HEK293 (cell line): ENCODE measurements at regions not wholly inside any gene's neighbourhood (a gene's known extent, or its start where the extent isn't known, plus 50 kb on each side); places are given as distances from the start of the nearest gene placed in this dataset.

Source experiments
- CTCF ChIA-PET: fragments of 350-600 bp; formaldehyde crosslinking; extraction: SDS; loops from one replicate; lab custom pipeline; 2021; ENCODE audit warnings: antibody characterized with exemption; lab: Yijun Ruan, JAX
- POLR2A ChIA-PET: fragments of 300-600 bp; formaldehyde crosslinking; extraction: SDS; loops from one replicate; lab custom pipeline; 2020; ENCODE audit warnings: antibody characterized with exemption, inconsistent platforms; lab: Yijun Ruan, JAX
- H3K27ac ChIP-seq: fragments of 200-500 bp; sonication (Bioruptor generic); 2 replicates; pipeline ENCODE4 v1.5.1; 2014; ENCODE audit warnings: low read depth, low read length, control low read depth, inconsistent platforms; ENCODE audit errors: extremely low read depth
- H3K36me3 ChIP-seq, 2 experiments: fragments of 200-500 bp in 1 of 2; sonication (Bioruptor generic) in 1 of 2; 1 replicate in 1 of 2; 2 replicates in 1 of 2; pipeline ENCODE4 v1.5.1; 2014 to 2017; ENCODE audit warnings: inconsistent platforms in 2 of 2, low read length in 2 of 2; ENCODE audit not compliant: control insufficient read depth in 2 of 2, insufficient read depth in 1 of 2
- H3K4me1 ChIP-seq: fragments of 200-500 bp; sonication (Bioruptor generic); 2 replicates; pipeline ENCODE4 v1.5.1; 2014; ENCODE audit warnings: mild to moderate bottlenecking, low read length, inconsistent platforms; ENCODE audit not compliant: control insufficient read depth, insufficient read depth
- H3K4me3 ChIP-seq: 2 replicates; pipeline ENCODE4 v1.5.1; 2011; ENCODE audit warnings: low read depth, mild to moderate bottlenecking, control low read depth, low read length, moderate library complexity
- H3K9me3 ChIP-seq: fragments of 200-500 bp; sonication (Bioruptor generic); 2 replicates; pipeline ENCODE4 v1.5.1; 2014; ENCODE audit warnings: low read depth, low read length, inconsistent platforms; ENCODE audit not compliant: control insufficient read depth, insufficient read depth
- BCL11A ChIP-seq: fragments of 450-650 bp; formaldehyde crosslinking; IDR thresholded peaks from 2 replicates; pipeline ENCODE4 v1.5.1; 2016; ENCODE audit warnings: low read depth, missing biosample characterization, missing genetic modification characterization
- GLIS1 ChIP-seq: fragments of 450-650 bp; formaldehyde crosslinking; IDR thresholded peaks from 2 replicates; pipeline ENCODE4 v1.5.1; 2016; ENCODE audit warnings: missing biosample characterization, missing genetic modification characterization
- IKZF3 ChIP-seq: fragments of 450-650 bp; IDR thresholded peaks from 2 replicates; pipeline ENCODE4 v1.5.0; 2018; ENCODE audit warnings: missing biosample characterization, mild to moderate bottlenecking, missing genetic modification characterization, moderate library complexity
- KLF17 ChIP-seq: fragments of 450-650 bp; formaldehyde crosslinking; IDR thresholded peaks from 2 replicates; pipeline ENCODE4 v1.5.1; 2016; ENCODE audit warnings: missing biosample characterization, missing genetic modification characterization
- KLF9 ChIP-seq: fragments of 450-650 bp; formaldehyde crosslinking; IDR thresholded peaks from 2 replicates; pipeline ENCODE4 v1.5.1; 2016; ENCODE audit warnings: missing biosample characterization, missing genetic modification characterization, low read depth
- SCRT2 ChIP-seq: fragments of 450-650 bp; formaldehyde crosslinking; IDR thresholded peaks from 2 replicates; pipeline ENCODE4 v1.5.1; 2016; ENCODE audit warnings: missing biosample characterization, missing genetic modification characterization
- ZNF132 ChIP-seq: fragments of 450-650 bp; formaldehyde crosslinking; IDR thresholded peaks from 2 replicates; pipeline ENCODE4 v1.5.1; 2017; ENCODE audit warnings: missing biosample characterization, missing genetic modification characterization, borderline replicate concordance
- ZNF148 ChIP-seq: fragments of 450-650 bp; formaldehyde crosslinking; IDR thresholded peaks from 2 replicates; pipeline ENCODE4 v1.5.0; 2017; ENCODE audit warnings: missing biosample characterization, missing genetic modification characterization, borderline replicate concordance
- ZNF174 ChIP-seq: fragments of 450-650 bp; formaldehyde crosslinking; IDR thresholded peaks from 2 replicates; pipeline ENCODE4 v1.5.0; 2017; ENCODE audit warnings: missing biosample characterization, mild to moderate bottlenecking, missing genetic modification characterization
- ZNF221 ChIP-seq: fragments of 450-650 bp; formaldehyde crosslinking; IDR thresholded peaks from 2 replicates; pipeline ENCODE4 v1.5.1; 2017; ENCODE audit warnings: missing biosample characterization, missing genetic modification characterization, borderline replicate concordance
- ZNF26 ChIP-seq: fragments of 450-650 bp; formaldehyde crosslinking; IDR thresholded peaks from 2 replicates; pipeline ENCODE4 v1.5.1; 2016; ENCODE audit warnings: missing biosample characterization, missing genetic modification characterization
- ZNF274 ChIP-seq, 2 experiments: fragments of 200-500 bp in 1 of 2; fragments of 450-650 bp in 1 of 2; sonication (Bioruptor generic) in 1 of 2; formaldehyde crosslinking in 1 of 2; IDR thresholded peaks; 2 replicates each; pipeline versions ENCODE4 v1.5.1 to v1.6.1; 2014 to 2016; ENCODE audit warnings: borderline replicate concordance in 1 of 2, inconsistent platforms in 1 of 2, low read length in 1 of 2, missing biosample characterization in 1 of 2, missing genetic modification characterization in 1 of 2
- ZNF449 ChIP-seq: fragments of 450-650 bp; formaldehyde crosslinking; IDR thresholded peaks from 2 replicates; pipeline ENCODE4 v1.5.1; 2017; ENCODE audit warnings: missing biosample characterization, mild to moderate bottlenecking, missing genetic modification characterization, moderate library complexity
- ZNF510 ChIP-seq: fragments of 450-650 bp; formaldehyde crosslinking; IDR thresholded peaks from 2 replicates; pipeline ENCODE4 v1.5.1; 2018; ENCODE audit warnings: mild to moderate bottlenecking, missing genetic modification characterization, missing biosample characterization; ENCODE audit not compliant: insufficient replicate concordance
- ZNF548 ChIP-seq: fragments of 450-650 bp; formaldehyde crosslinking; IDR thresholded peaks from 2 replicates; pipeline ENCODE4 v1.5.1; 2016; ENCODE audit warnings: missing biosample characterization, missing genetic modification characterization
- ZNF596 ChIP-seq: fragments of 450-650 bp; IDR thresholded peaks from 2 replicates; pipeline ENCODE4 v1.5.0; 2018; ENCODE audit warnings: missing biosample characterization, mild to moderate bottlenecking, missing genetic modification characterization, moderate library complexity
- ZNF654 ChIP-seq: fragments of 450-650 bp; formaldehyde crosslinking; IDR thresholded peaks from 2 replicates; pipeline ENCODE4 v1.5.1; 2016; ENCODE audit warnings: low read depth, missing biosample characterization, missing genetic modification characterization
- ZNF660 ChIP-seq: fragments of 450-650 bp; IDR thresholded peaks from 2 replicates; pipeline ENCODE4 v1.5.1; 2018; ENCODE audit warnings: missing biosample characterization, mild to moderate bottlenecking, missing genetic modification characterization
- ZNF768 ChIP-seq: fragments of 450-650 bp; formaldehyde crosslinking; IDR thresholded peaks from 2 replicates; pipeline ENCODE4 v1.5.1; 2018; ENCODE audit warnings: missing biosample characterization, mild to moderate bottlenecking, missing genetic modification characterization
- ZSCAN23 ChIP-seq: fragments of 450-650 bp; formaldehyde crosslinking; IDR thresholded peaks from 2 replicates; pipeline ENCODE4 v1.5.1; 2016; ENCODE audit warnings: missing biosample characterization, missing genetic modification characterization

GRCh38 chr15:94855409-94856266 is 624.3 kb downstream of the MCTP2 start:
- POLR2A ChIA-PET, result no interaction called here
- no peak overlapping the region for H3K4me3 ChIP-seq
- CTCF ChIA-PET, result no interaction called here
- no peak overlapping the region for H3K27ac ChIP-seq
- TF ChIP-seq ZNF174 (no peak), ZNF148 (tag by site-specific recombination) (no peak), BCL11A (tag by site-specific recombination) (no peak)
- TF ChIP-seq, all 188 proteins: peak for 0
- Histone ChIP-seq H3K4me1 (no peaks in the 10 kb centered on the region), H3K9me3 (no peaks in the 10 kb centered on the region), H3K36me3 (no peaks in the 10 kb centered on the region)

- Histone ChIP-seq H3K27ac (no peak overlapping the region), H3K4me1 (no peaks in the 10 kb centered on the region)
- no peak for TF ChIP-seq SCRT2 (tag by site-specific recombination)
- no peak for TF ChIP-seq ZNF132 (tag by site-specific recombination)
- TF ChIP-seq ZNF221 (tag by site-specific recombination), result no peak
- no peak for TF ChIP-seq ZNF274 (IDR thresholded peaks at IDR 0.05; ENCODE audit: low read length)
- TF ChIP-seq ZNF274 (tag by site-specific recombination; IDR thresholded peaks at IDR 0.05; ENCODE audit: borderline replicate concordance), result no peak
- TF ChIP-seq KLF17 (tag by site-specific recombination), result no peak
- TF ChIP-seq GLIS1 (tag by site-specific recombination), result no peak
- TF ChIP-seq, all 188 proteins: peak for 0
- POLR2A ChIA-PET, result no interaction called here
- CTCF ChIA-PET, result no interaction called here
- Histone ChIP-seq H3K9me3 (no peaks in the 10 kb centered on the region), H3K4me3 (no peak overlapping the region), H3K36me3 (no peaks in the 10 kb centered on the region)
Observed at GRCh38 chr15:94856267-94856854, 625.0 kb downstream of the MCTP2 start.

GRCh38 chr15:94857466-94857865 is 626.1 kb downstream of the MCTP2 start:
- H3K27ac ChIP-seq, result no peak overlapping the region
- POLR2A ChIA-PET, result no interaction called here

GRCh38 chr15:94858011-94858410 is 626.6 kb downstream of the MCTP2 start:
- Histone ChIP-seq H3K36me3 (no peaks in the 10 kb centered on the region), H3K27ac (no peak overlapping the region), H3K9me3 (no peaks in the 10 kb centered on the region), H3K4me1 (no peaks in the 10 kb centered on the region), H3K4me3 (no peak overlapping the region)
- no peak for TF ChIP-seq KLF9 (tag by site-specific recombination)
- no peak for TF ChIP-seq ZNF26 (tag by site-specific recombination)
- no peak for TF ChIP-seq ZSCAN23
- no peak for TF ChIP-seq ZNF449 (tag by site-specific recombination)
- ChIA-PET CTCF (no interaction called here), POLR2A (no interaction called here)

More at GRCh38 chr15:94857466-94857865, 626.1 kb downstream of the MCTP2 start:
- H3K9me3 ChIP-seq, result no peaks in the 10 kb centered on the region
- H3K36me3 ChIP-seq, result no peaks in the 10 kb centered on the region
- TF ChIP-seq ZNF596 (tag by site-specific recombination), result no peak
- no peak for TF ChIP-seq ZNF654 (tag by site-specific recombination)
- TF ChIP-seq ZNF221 (tag by site-specific recombination), result no peak
- no peak for TF ChIP-seq ZNF510 (tag by site-specific recombination)
- no peak for TF ChIP-seq IKZF3 (tag by site-specific recombination)
- no peak for TF ChIP-seq ZNF660 (tag by site-specific recombination)
- TF ChIP-seq ZNF768 (tag by site-specific recombination), result no peak
- TF ChIP-seq ZNF548 (tag by site-specific recombination), result no peak
- TF ChIP-seq, all 188 proteins: peak for 0
- Histone ChIP-seq H3K4me3 (no peak overlapping the region), H3K4me1 (no peaks in the 10 kb centered on the region)
- CTCF ChIA-PET, result no interaction called here
